ENCODE measurements at regions not wholly inside any gene's neighbourhood (a gene's known extent, or its start where the extent isn't known, plus 50 kb on each side); places are given as distances from the start of the nearest gene placed in this dataset.

GRCh38 chr16:62969711-62970318 lies 933.6 kb upstream of the CDH8 start:
- POLR2A ChIA-PET = no interaction called here
- no peaks in the 10 kb centered on the region for H3K4me1 ChIP-seq (ENCODE audit: control insufficient read depth, insufficient read depth, low read length)
- H3K9me3 ChIP-seq (replicated peaks; ENCODE audit: control insufficient read depth, insufficient read depth, low read length) = no peaks in the 10 kb centered on the region
- no peak overlapping the region for H3K4me2 ChIP-seq (ENCODE audit: control insufficient read depth, insufficient read depth)
- DNase-seq (ENCODE audit: low read depth, low spot score) (no peak), FAIRE-seq (no peak), ATAC-seq (no peak)
- no peak overlapping the region for H3K4me3 ChIP-seq
- RAD21 ChIA-PET (ENCODE audit: unreplicated experiment) = no interaction called here
- H2AFZ ChIP-seq (ENCODE audit: control insufficient read depth, low read depth, low read length) = no peak overlapping the region
- no peak overlapping the region for H3K9ac ChIP-seq (ENCODE audit: control insufficient read depth, insufficient read depth, low read length)
- H3K27me3 ChIP-seq (replicated peaks in 1 of 2; ENCODE audit: control insufficient read depth in 2 of 2, insufficient read depth in 2 of 2, low read length in 1 of 2) = no peaks in the 10 kb centered on the region
- H3K79me2 ChIP-seq (ENCODE audit: control insufficient read depth, insufficient read depth, low read length) = no peaks in the 10 kb centered on the region
- H3K27ac ChIP-seq (ENCODE audit: control insufficient read depth, insufficient read depth) = no peak overlapping the region
- intact Hi-C loops (cut with micrococcal nuclease; ENCODE audit: unreplicated experiment) (no loop called here), in situ Hi-C loops (cut with MboI) (no loop called here)
- CTCF ChIA-PET = no interaction called here
- TF ChIP-seq ATF3 (IDR thresholded peaks at IDR 0.05; ENCODE audit: borderline replicate concordance, extremely low read depth, low read depth, low read length) (no peak), MLLT1 (IDR thresholded peaks at IDR 0.05) (no peak), MEF2B (IDR thresholded peaks at IDR 0.05; ENCODE audit: partially characterized antibody, poor library complexity, severe bottlenecking) (no peak), HDAC2 (IDR thresholded peaks at IDR 0.05) (no peak), YBX1 (IDR thresholded peaks at IDR 0.05) (no peak)
- no peaks in the 10 kb centered on the region for H3K36me3 ChIP-seq (ENCODE audit: control insufficient read depth in 2 of 2, insufficient read depth in 2 of 2, low read length in 1 of 2)
- SMC1A ChIA-PET (ENCODE audit: uncharacterized antibody, unreplicated experiment) = no interaction called here
- no TSS peak for BruUV-seq (replicated peaks)
- no peaks in the 10 kb centered on the region for H4K20me1 ChIP-seq (ENCODE audit: control insufficient read depth, insufficient read depth)

GRCh38 chr16:62967611-62968010 lies 931.4 kb upstream of the CDH8 start:
- no TSS peak for BruUV-seq (replicated peaks)
- SMC1A ChIA-PET (ENCODE audit: uncharacterized antibody, unreplicated experiment) = interaction anchor here (0.6 kb wide), 1 partner anchor 11 kb away, joined by 4 read pairs; no protein-coding TSS in a partner anchor
- 50% methylated on average over 2 of the region's 2 CpGs for WGBS (ENCODE audit: insufficient coverage, insufficient replicate concordance, low lambda C conversion rate, missing lambda C conversion rate)

More at GRCh38 chr16:62967611-62968010, 931.4 kb upstream of the CDH8 start:
- Histone ChIP-seq H3K27me3 (replicated peaks in 1 of 2; ENCODE audit: control insufficient read depth in 2 of 2, insufficient read depth in 2 of 2, low read length in 1 of 2) (no peaks in the 10 kb centered on the region), H3K4me2 (ENCODE audit: control insufficient read depth, insufficient read depth) (no peak overlapping the region), H3K27ac (ENCODE audit: control insufficient read depth, insufficient read depth) (no peak overlapping the region), H3K36me3 (ENCODE audit: control insufficient read depth in 2 of 2, insufficient read depth in 2 of 2, low read length in 1 of 2) (no peaks in the 10 kb centered on the region), H3K4me3 (no peak overlapping the region), H3K9ac (ENCODE audit: control insufficient read depth, insufficient read depth, low read length) (no peak overlapping the region), H3K9me3 (replicated peaks; ENCODE audit: control insufficient read depth, insufficient read depth, low read length) (no peaks in the 10 kb centered on the region), H4K20me1 (ENCODE audit: control insufficient read depth, insufficient read depth) (no peaks in the 10 kb centered on the region), H2AFZ (ENCODE audit: control insufficient read depth, low read depth, low read length) (no peak overlapping the region), H3K4me1 (ENCODE audit: control insufficient read depth, insufficient read depth, low read length) (no peaks in the 10 kb centered on the region), H3K79me2 (ENCODE audit: control insufficient read depth, insufficient read depth, low read length) (no peaks in the 10 kb centered on the region)
- ChIA-PET CTCF (interaction anchor here (0.7 kb wide), 1 partner anchor 459 kb away, joined by 3 read pairs; no protein-coding TSS in a partner anchor), POLR2A (interaction anchor here (0.6 kb wide), 1 partner anchor 46 kb away, joined by 3 read pairs; no protein-coding TSS in a partner anchor), RAD21 (ENCODE audit: unreplicated experiment) (interaction anchor here (0.7 kb wide), 1 partner anchor 290 kb away, joined by 3 read pairs; no protein-coding TSS in a partner anchor)
- FAIRE-seq (no peak), ATAC-seq (no peak), DNase-seq (ENCODE audit: low read depth, low spot score) (no peak)
- intact Hi-C loops (cut with micrococcal nuclease; ENCODE audit: unreplicated experiment) (no loop called here), in situ Hi-C loops (cut with MboI) (no loop called here)
- TF ChIP-seq MEF2B (IDR thresholded peaks at IDR 0.05; ENCODE audit: partially characterized antibody, poor library complexity, severe bottlenecking) = no peak
- no peak for TF ChIP-seq DPF2 (IDR thresholded peaks at IDR 0.05)
